GM12875 (cell line): ENCODE measurements at regions not wholly inside any gene's neighbourhood (a gene's known extent, or its start where the extent isn't known, plus 50 kb on each side); places are given as distances from the start of the nearest gene placed in this dataset.

Experiments
- H3K4me3 ChIP-seq: one replicate; pipeline ENCODE4 v1.5.1; 2011; ENCODE audit warnings: low read depth, low read length, control low read depth
- TF ChIP-seq, protein P1 (sequence below): IDR thresholded peaks from 2 replicates; pipeline ENCODE4 v1.5.1; 2011; ENCODE audit warnings: low read depth, mild to moderate bottlenecking, control low read depth, inconsistent platforms, low read length, moderate library complexity, borderline replicate concordance; ENCODE audit not compliant: insufficient read depth

DNA sequence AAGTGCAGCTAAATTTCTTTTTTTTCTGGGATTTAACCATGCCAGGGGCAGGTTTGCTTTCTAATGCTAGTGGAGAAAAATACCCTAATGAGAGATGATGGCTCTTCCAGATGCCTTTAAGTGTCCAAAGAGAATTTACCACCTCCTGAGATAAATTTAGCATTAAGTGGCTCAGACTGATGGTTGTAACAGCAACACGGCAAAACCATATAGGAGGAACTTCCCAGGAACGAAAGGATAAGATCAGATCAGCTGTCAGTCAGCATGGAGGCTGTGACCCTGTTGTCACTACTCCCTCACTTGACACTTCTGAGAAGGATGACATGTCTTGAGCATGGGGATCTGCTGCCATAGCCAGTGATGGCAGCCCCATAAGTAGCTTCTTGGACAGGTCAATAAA lies 860.0 kb downstream of the QKI start:
- TF ChIP-seq, protein P1, sequence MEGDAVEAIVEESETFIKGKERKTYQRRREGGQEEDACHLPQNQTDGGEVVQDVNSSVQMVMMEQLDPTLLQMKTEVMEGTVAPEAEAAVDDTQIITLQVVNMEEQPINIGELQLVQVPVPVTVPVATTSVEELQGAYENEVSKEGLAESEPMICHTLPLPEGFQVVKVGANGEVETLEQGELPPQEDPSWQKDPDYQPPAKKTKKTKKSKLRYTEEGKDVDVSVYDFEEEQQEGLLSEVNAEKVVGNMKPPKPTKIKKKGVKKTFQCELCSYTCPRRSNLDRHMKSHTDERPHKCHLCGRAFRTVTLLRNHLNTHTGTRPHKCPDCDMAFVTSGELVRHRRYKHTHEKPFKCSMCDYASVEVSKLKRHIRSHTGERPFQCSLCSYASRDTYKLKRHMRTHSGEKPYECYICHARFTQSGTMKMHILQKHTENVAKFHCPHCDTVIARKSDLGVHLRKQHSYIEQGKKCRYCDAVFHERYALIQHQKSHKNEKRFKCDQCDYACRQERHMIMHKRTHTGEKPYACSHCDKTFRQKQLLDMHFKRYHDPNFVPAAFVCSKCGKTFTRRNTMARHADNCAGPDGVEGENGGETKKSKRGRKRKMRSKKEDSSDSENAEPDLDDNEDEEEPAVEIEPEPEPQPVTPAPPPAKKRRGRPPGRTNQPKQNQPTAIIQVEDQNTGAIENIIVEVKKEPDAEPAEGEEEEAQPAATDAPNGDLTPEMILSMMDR, result no peak
- H3K4me3 ChIP-seq, result no peak overlapping the region

DNA sequence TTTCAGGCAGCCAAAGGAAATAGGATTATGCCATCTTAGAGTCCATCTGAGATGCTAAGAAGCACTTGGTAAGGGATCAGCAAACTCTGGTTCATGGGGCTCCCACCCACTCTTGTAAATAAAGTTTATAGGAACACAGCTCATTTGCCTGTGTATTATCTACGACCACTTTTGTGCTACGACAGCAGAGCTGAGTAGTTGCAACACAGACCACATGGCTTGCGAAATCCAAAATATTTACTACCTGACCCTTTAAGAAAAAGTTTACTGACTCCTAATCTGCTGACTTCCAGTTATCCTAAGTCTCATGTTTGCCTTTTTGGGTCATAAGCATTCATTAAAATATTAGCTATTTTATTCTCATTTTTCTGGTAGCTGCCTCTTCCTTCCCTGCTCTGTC lies 859.0 kb downstream of the QKI start:
- TF ChIP-seq, protein P1, result no peak
- no peak overlapping the region for H3K4me3 ChIP-seq

DNA sequence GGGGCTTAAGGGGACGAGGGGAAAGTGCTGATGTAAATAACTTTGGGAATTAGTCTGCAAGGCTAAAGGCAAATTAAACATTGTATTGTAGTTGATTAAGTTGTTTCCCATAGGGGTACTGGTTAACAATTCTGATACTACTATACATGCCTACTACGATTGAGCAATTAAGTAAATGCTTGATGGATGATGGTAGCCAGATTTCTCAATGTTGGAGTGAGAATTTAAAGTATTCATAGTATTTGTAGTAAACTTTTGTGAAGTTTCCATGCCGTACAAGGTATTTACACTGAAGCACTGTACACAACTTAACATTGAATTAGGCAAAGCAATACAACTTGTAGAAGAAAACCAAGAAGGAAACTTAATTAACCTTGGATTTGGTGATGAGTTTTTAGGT lies 852.3 kb downstream of the QKI start:
- TF ChIP-seq, protein P1, result no peak
- H3K4me3 ChIP-seq, result no peak overlapping the region

DNA sequence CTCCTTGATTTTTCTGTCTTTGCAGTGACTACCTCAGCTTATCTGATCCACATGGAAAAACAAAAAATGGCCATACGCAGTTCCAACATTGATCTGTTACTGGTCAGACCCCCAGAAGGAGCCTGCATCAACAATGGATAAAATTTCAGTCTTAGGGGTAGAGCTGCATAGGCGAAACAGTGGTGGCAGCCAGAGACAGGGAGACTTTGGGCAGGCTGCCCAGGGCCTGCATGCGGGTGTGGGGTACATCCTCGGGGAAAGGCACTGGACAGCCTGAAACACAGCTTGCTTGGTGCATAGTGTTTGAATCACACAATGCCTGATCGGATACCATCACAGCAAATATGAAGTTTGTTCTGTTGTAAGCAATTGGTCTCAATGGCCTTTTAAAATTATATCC lies 847.8 kb downstream of the QKI start:
- TF ChIP-seq, protein P1, result no peak

DNA sequence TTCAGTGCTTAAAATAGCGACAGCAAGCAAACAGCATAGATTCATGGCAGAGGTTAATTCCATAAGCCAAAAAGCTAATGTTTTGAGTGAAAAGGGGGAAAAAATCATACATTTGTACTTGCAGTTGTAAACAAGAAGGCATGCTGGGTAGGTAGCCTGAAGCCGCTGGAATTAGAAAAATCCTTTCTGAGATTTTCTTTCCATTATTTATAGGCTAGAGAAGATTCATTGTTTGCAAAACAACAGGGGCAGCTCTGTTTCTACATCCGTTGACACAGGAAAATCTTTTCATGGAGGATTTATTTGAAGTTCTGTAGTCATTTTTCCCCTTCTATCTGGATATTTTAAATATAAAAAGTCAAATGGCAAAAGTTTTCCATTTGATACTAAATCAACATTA lies 843.9 kb downstream of the QKI start:
- H3K4me3 ChIP-seq, result no peak overlapping the region
- TF ChIP-seq, protein P1, result no peak

More for the DNA sequence above, 847.8 kb downstream of the QKI start:
- no peak overlapping the region for H3K4me3 ChIP-seq

DNA sequence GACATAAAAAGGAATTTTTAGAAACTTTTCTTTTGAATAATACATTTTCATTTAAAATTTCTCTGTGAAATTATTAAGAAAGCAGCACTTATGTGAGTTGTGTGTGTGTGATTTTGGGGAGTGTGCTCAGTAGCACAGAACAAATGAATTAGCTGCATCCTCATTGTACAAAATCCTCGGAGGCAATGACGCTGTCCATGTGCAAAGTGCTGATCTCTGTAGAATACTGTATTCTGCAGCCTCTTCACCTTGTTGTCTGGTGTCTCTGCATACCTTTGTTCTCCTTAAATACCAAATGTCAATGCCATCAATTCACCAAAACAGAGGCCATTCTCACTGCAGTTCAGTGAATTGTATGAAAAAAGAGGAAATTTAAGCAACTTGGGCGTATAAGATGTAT lies 838.4 kb downstream of the QKI start:
- TF ChIP-seq, protein P1, result no peak
- H3K4me3 ChIP-seq, result no peak overlapping the region

DNA sequence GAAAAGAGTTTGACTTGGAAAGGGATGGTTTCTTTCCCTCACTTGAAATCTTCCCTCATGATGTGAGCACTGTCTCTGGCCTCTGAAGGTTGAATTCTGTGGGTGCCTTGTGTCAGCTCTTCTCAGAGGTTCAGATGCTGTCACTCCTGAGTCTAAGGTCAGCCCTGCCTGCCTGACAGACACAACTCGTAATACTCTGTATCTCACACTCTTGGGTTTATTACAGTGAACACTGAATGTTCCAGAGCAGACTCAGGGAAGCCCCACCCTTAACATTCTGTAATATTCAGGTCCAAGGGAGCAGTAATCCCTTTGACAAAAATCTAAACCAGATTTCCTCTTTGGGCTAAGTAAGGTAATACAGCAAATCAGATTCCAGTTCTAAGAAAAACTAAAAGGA lies 837.8 kb downstream of the QKI start:
- no peak overlapping the region for H3K4me3 ChIP-seq

More for the DNA sequence above, 837.8 kb downstream of the QKI start:
- TF ChIP-seq, protein P1, result no peak
